ENCODE measurements at regions not wholly inside any gene's neighbourhood (a gene's known extent, or its start where the extent isn't known, plus 50 kb on each side); places are given as distances from the start of the nearest gene placed in this dataset.

- no peak overlapping the region for H3K4me3 Mint-ChIP-seq (ENCODE audit: low read depth, unreplicated experiment)
- CTCF ChIA-PET, result no interaction called here
- H3K27me3 Mint-ChIP-seq (ENCODE audit: unreplicated experiment), result no peaks in the 10 kb centered on the region
- no peak for TF ChIP-seq CTCF (IDR thresholded peaks at IDR 0.05; ENCODE audit: unreplicated experiment)
- no TSS peak for BruUV-seq (replicated peaks)
- intact Hi-C loops (cut with micrococcal nuclease; ENCODE audit: unreplicated experiment), result no loop called here
- DNase-seq, result no peak
- peaks cover 6% of the 10 kb centered on the region for H3K9me3 Mint-ChIP-seq (ENCODE audit: low read depth, unreplicated experiment)
- no peak overlapping the region for H3K27ac Mint-ChIP-seq (ENCODE audit: unreplicated experiment)
- no peaks in the 10 kb centered on the region for H3K4me1 Mint-ChIP-seq (ENCODE audit: low read depth, unreplicated experiment)
- no peaks in the 10 kb centered on the region for H3K36me3 Mint-ChIP-seq (ENCODE audit: insufficient read depth, unreplicated experiment)
These were observed 364.7 kb downstream of the BCAT1 start for GRCh38 chr12:24584032-24584675.

DNA sequence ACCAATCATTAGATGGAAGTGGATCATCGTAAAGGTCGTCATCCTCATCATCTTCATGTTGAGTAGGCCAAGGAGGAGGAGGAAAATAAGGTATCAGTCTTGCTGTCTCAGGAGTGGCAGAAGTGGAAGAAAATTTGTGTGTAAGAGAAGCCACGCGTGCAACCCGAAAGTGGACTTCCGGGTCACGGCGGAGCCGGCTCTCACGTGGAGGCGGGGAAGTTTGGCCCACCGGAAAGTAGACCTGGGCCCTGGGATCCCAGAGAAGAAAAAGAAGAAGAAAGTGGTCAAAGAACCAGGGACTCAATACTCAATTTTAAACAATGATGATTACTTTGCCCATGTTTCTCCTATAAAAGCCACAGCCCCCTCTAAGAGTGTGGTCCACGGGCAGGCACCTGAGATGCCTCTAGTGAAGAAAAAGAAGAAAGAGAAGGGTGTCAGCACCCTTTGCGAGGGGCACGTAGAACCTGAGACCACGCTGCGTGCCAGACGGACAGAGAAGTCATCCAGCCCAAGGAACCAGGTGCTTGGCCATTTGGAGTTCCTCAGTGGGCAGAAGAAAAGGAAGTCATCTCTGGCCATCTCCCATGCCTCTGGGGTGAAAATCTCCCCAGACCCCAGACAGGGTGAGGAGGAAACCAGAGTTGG lies 365.8 kb downstream of the BCAT1 start:
- no peaks in the 10 kb centered on the region for H3K27me3 Mint-ChIP-seq (ENCODE audit: unreplicated experiment)
- H3K27ac Mint-ChIP-seq (ENCODE audit: unreplicated experiment), result no peak overlapping the region
- CTCF ChIA-PET, result no interaction called here
- H3K4me3 Mint-ChIP-seq (ENCODE audit: low read depth, unreplicated experiment), result no peak overlapping the region
- intact Hi-C loops (cut with micrococcal nuclease; ENCODE audit: unreplicated experiment), result no loop called here
- TF ChIP-seq CTCF (IDR thresholded peaks at IDR 0.05; ENCODE audit: unreplicated experiment), result no peak
- no TSS peak for BruUV-seq (replicated peaks)
- H3K9me3 Mint-ChIP-seq (ENCODE audit: low read depth, unreplicated experiment), result peaks cover 7% of the 10 kb centered on the region
- no peaks in the 10 kb centered on the region for H3K4me1 Mint-ChIP-seq (ENCODE audit: low read depth, unreplicated experiment)
- no peaks in the 10 kb centered on the region for H3K36me3 Mint-ChIP-seq (ENCODE audit: insufficient read depth, unreplicated experiment)
- no peak for DNase-seq

- no peak for DNase-seq
- no peaks in the 10 kb centered on the region for H3K36me3 Mint-ChIP-seq (ENCODE audit: insufficient read depth, unreplicated experiment)
- CTCF ChIA-PET, result no interaction called here
- H3K4me3 Mint-ChIP-seq (ENCODE audit: low read depth, unreplicated experiment), result no peak overlapping the region
- BruUV-seq (replicated peaks), result no TSS peak
- TF ChIP-seq CTCF (IDR thresholded peaks at IDR 0.05; ENCODE audit: unreplicated experiment), result no peak
- peaks cover 12% of the 10 kb centered on the region for H3K9me3 Mint-ChIP-seq (ENCODE audit: low read depth, unreplicated experiment)
- no peak overlapping the region for H3K27ac Mint-ChIP-seq (ENCODE audit: unreplicated experiment)
- no peaks in the 10 kb centered on the region for H3K4me1 Mint-ChIP-seq (ENCODE audit: low read depth, unreplicated experiment)
- intact Hi-C loops (cut with micrococcal nuclease; ENCODE audit: unreplicated experiment), result no loop called here
- H3K27me3 Mint-ChIP-seq (ENCODE audit: unreplicated experiment), result peaks cover 53% of the 10 kb centered on the region
These were observed 374.4 kb downstream of the BCAT1 start for GRCh38 chr12:24574538-24574937.

GRCh38 chr12:24573621-24574020 lies 375.3 kb downstream of the BCAT1 start:
- Mint-ChIP-seq H3K27ac (ENCODE audit: unreplicated experiment) (no peak overlapping the region), H3K4me1 (ENCODE audit: low read depth, unreplicated experiment) (no peaks in the 10 kb centered on the region), H3K36me3 (ENCODE audit: insufficient read depth, unreplicated experiment) (no peaks in the 10 kb centered on the region), H3K9me3 (ENCODE audit: low read depth, unreplicated experiment) (peaks cover 9% of the 10 kb centered on the region), H3K4me3 (ENCODE audit: low read depth, unreplicated experiment) (no peak overlapping the region), H3K27me3 (ENCODE audit: unreplicated experiment) (peaks cover 59% of the 10 kb centered on the region)
- TF ChIP-seq CTCF (IDR thresholded peaks at IDR 0.05; ENCODE audit: unreplicated experiment), result no peak
- no peak for DNase-seq
- no TSS peak for BruUV-seq (replicated peaks)
- intact Hi-C loops (cut with micrococcal nuclease; ENCODE audit: unreplicated experiment), result no loop called here
- CTCF ChIA-PET, result no interaction called here

All from Calu3 (cell line).